ENCODE measurements at regions not wholly inside any gene's neighbourhood (a gene's known extent, or its start where the extent isn't known, plus 50 kb on each side); places are given as distances from the start of the nearest gene placed in this dataset.

GRCh38 chr11:103552086-103552485 is 442.9 kb downstream of the DYNC2H1 start:
- Histone ChIP-seq H3K4me3 (ENCODE audit: low read length) (no peak overlapping the region), H3K27me3 (ENCODE audit: insufficient read depth, low read depth, low read length) (no peaks in the 10 kb centered on the region), H3K27ac (ENCODE audit: low read length) (no peak overlapping the region), H3K36me3 (ENCODE audit: insufficient read depth, low read length) (no peaks in the 10 kb centered on the region), H2AFZ (ENCODE audit: low read depth, low read length) (no peak overlapping the region), H3K9me2 (ENCODE audit: insufficient read depth, low read length) (no peaks in the 10 kb centered on the region), H4K20me1 (ENCODE audit: insufficient read depth) (no peaks in the 10 kb centered on the region), H3F3A (ENCODE audit: insufficient read depth, low read length, poor library complexity, severe bottlenecking) (no peaks in the 10 kb centered on the region), H3K9me3 (ENCODE audit: low read length) (no peaks in the 10 kb centered on the region), H3K9ac (ENCODE audit: low read length) (no peak overlapping the region), H3K4me2 (ENCODE audit: low read length) (no peak overlapping the region), H3K79me2 (replicated peaks; ENCODE audit: insufficient read depth, low read length) (no peaks in the 10 kb centered on the region)
- TF ChIP-seq, protein P1, sequence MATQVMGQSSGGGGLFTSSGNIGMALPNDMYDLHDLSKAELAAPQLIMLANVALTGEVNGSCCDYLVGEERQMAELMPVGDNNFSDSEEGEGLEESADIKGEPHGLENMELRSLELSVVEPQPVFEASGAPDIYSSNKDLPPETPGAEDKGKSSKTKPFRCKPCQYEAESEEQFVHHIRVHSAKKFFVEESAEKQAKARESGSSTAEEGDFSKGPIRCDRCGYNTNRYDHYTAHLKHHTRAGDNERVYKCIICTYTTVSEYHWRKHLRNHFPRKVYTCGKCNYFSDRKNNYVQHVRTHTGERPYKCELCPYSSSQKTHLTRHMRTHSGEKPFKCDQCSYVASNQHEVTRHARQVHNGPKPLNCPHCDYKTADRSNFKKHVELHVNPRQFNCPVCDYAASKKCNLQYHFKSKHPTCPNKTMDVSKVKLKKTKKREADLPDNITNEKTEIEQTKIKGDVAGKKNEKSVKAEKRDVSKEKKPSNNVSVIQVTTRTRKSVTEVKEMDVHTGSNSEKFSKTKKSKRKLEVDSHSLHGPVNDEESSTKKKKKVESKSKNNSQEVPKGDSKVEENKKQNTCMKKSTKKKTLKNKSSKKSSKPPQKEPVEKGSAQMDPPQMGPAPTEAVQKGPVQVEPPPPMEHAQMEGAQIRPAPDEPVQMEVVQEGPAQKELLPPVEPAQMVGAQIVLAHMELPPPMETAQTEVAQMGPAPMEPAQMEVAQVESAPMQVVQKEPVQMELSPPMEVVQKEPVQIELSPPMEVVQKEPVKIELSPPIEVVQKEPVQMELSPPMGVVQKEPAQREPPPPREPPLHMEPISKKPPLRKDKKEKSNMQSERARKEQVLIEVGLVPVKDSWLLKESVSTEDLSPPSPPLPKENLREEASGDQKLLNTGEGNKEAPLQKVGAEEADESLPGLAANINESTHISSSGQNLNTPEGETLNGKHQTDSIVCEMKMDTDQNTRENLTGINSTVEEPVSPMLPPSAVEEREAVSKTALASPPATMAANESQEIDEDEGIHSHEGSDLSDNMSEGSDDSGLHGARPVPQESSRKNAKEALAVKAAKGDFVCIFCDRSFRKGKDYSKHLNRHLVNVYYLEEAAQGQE (IDR thresholded peaks at IDR 0.05; ENCODE audit: borderline replicate concordance), result no peak
- TF ChIP-seq EP300 (conservative IDR thresholded peaks at IDR 0.05; ENCODE audit: poor library complexity, severe bottlenecking) (no peak), RAD21 (conservative IDR thresholded peaks at IDR 0.05) (no peak), POLR2AphosphoS5 (IDR thresholded peaks at IDR 0.05) (no peak), CTCF (IDR thresholded peaks at IDR 0.05; ENCODE audit: poor library complexity, severe bottlenecking) (no peak), TAF1 (IDR thresholded peaks at IDR 0.05; ENCODE audit: low read depth) (no peak), SMC3 (conservative IDR thresholded peaks at IDR 0.05; ENCODE audit: poor library complexity) (no peak), EZH2 (IDR thresholded peaks at IDR 0.05; ENCODE audit: borderline replicate concordance, insufficient read depth, low read length, poor library complexity, severe bottlenecking) (no peak), MXI1 (conservative IDR thresholded peaks at IDR 0.05; ENCODE audit: poor library complexity, severe bottlenecking) (no peak)

DNA sequence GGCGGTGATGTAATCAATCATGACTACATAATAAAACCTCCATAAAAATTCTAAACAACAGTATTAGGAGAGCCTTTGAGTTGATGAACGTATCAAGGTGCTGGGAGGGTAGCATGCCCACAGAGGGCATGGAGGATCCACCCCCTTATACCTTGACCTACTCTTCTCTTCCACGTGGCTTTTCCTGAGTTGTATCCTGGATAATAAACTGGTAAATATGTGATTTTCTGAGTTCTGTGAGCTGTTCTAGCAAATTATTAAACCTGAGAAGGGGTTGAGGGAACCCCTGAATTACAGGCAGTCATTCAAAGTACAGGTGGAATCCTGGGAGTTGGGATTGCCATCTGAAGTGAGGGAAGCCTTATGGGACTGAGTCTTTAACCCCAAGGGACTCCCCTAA is 446.9 kb downstream of the DYNC2H1 start:
- Histone ChIP-seq H3K4me2 (ENCODE audit: low read length) (no peak overlapping the region), H3K27me3 (ENCODE audit: insufficient read depth, low read depth, low read length) (no peaks in the 10 kb centered on the region), H3K4me3 (ENCODE audit: low read length) (no peak overlapping the region), H2AFZ (ENCODE audit: low read depth, low read length) (no peak overlapping the region), H3K36me3 (ENCODE audit: insufficient read depth, low read length) (no peaks in the 10 kb centered on the region), H4K20me1 (ENCODE audit: insufficient read depth) (no peaks in the 10 kb centered on the region), H3K9me3 (ENCODE audit: low read length) (no peaks in the 10 kb centered on the region), H3K9me2 (ENCODE audit: insufficient read depth, low read length) (no peaks in the 10 kb centered on the region), H3K79me2 (replicated peaks; ENCODE audit: insufficient read depth, low read length) (no peaks in the 10 kb centered on the region), H3F3A (ENCODE audit: insufficient read depth, low read length, poor library complexity, severe bottlenecking) (no peaks in the 10 kb centered on the region), H3K27ac (ENCODE audit: low read length) (no peak overlapping the region), H3K9ac (ENCODE audit: low read length) (no peak overlapping the region)
- TF ChIP-seq EP300 (conservative IDR thresholded peaks at IDR 0.05; ENCODE audit: poor library complexity, severe bottlenecking) (no peak), CTCF (IDR thresholded peaks at IDR 0.05; ENCODE audit: poor library complexity, severe bottlenecking) (no peak), MXI1 (conservative IDR thresholded peaks at IDR 0.05; ENCODE audit: poor library complexity, severe bottlenecking) (no peak), POLR2AphosphoS5 (IDR thresholded peaks at IDR 0.05) (no peak), RAD21 (conservative IDR thresholded peaks at IDR 0.05) (no peak), SMC3 (conservative IDR thresholded peaks at IDR 0.05; ENCODE audit: poor library complexity) (no peak), TAF1 (IDR thresholded peaks at IDR 0.05; ENCODE audit: low read depth) (no peak), EZH2 (IDR thresholded peaks at IDR 0.05; ENCODE audit: borderline replicate concordance, insufficient read depth, low read length, poor library complexity, severe bottlenecking) (no peak)
- TF ChIP-seq, protein P1 (IDR thresholded peaks at IDR 0.05; ENCODE audit: borderline replicate concordance), result no peak
